GM12891 (cell line): ENCODE measurements at regions not wholly inside any gene's neighbourhood (a gene's known extent, or its start where the extent isn't known, plus 50 kb on each side); places are given as distances from the start of the nearest gene placed in this dataset.

Experiments
- POLR2A ChIP-seq: IDR thresholded peaks from 2 replicates; pipeline ENCODE4 v1.6.1; 2011; ENCODE audit warnings: low read depth, low read length, control low read depth
- SPI1 ChIP-seq: IDR thresholded peaks from 2 replicates; pipeline ENCODE4 v1.6.1; 2011; ENCODE audit warnings: low read depth, low read length, control low read depth
- TAF1 ChIP-seq: IDR thresholded peaks from 2 replicates; pipeline ENCODE4 v1.6.1; 2011; ENCODE audit warnings: low read depth, low read length, control low read depth

DNA sequence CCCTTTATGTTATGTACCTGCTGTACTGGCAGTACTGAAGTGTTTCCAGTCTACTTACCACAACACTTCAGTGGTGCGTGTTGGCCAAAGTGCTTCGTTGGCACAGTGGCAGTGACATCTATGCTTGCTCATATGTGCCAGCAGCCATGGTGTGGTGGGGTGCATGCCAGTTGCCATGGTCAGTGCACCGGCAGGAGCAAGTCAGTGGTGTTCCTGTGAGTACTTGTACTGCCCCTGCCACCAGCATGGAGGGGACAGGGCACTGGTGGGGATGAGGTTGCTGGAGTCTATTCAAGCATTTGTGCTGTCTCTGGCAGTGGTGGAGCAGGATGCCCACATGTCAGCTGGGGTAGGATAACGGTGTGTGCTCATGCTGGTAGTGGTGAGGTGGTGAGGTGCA, 800.0 kb downstream of the TRHDE start:
- TF ChIP-seq POLR2A, result no peak
- no peak for TF ChIP-seq SPI1
- TF ChIP-seq TAF1, result no peak
